ENCODE measurements at regions not wholly inside any gene's neighbourhood (a gene's known extent, or its start where the extent isn't known, plus 50 kb on each side); places are given as distances from the start of the nearest gene placed in this dataset.

DNA sequence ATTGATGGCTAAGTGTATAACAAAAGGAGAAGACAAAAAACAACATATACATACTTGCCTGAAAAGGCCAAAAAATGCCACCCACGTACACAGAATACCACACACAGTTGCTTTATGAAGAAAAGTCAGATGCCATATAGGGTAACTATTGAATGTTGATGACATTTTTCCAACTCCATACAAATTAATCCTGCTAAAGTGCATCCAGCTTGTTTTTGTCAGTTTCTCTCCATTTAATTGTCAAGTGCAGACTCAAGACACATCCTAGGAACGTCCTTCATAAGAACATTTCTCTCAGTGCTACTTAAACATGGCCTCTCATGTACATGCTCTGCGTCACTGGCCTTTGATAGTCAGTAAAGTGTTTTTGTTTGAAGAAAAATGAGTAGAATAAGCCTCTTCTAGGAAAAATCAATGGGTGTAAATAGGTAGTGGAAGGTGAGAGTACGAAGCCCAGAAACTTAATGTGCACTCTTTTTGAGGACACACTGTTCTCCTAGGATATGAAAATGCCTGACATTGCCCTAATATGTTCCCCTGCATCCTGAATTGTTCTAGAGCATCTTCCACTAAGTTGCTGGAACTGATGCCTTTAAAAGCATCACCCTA is 267.4 kb upstream of the ATP11B start:
- Histone ChIP-seq H3K36me3 (ENCODE audit: insufficient read depth, low read length, poor library complexity, severe bottlenecking) (no peaks in the 10 kb centered on the region), H3K4me1 (ENCODE audit: insufficient read depth, low read length, poor library complexity, severe bottlenecking) (no peaks in the 10 kb centered on the region), H3K27ac (ENCODE audit: low read depth, low read length, poor library complexity, severe bottlenecking) (no peak overlapping the region), H3K4me3 (ENCODE audit: low read depth, low read length, poor library complexity, severe bottlenecking) (no peak overlapping the region), H3K9me3 (ENCODE audit: low read depth, low read length, poor library complexity, severe bottlenecking) (no peaks in the 10 kb centered on the region), H3K27me3 (replicated peaks; ENCODE audit: insufficient read depth, low read depth, low read length, poor library complexity) (no peaks in the 10 kb centered on the region)
- intact Hi-C loops (cut with micrococcal nuclease; ENCODE audit: unreplicated experiment): no loop called here
- CTCF ChIA-PET: no interaction called here
- no peak for TF ChIP-seq EZH2 (IDR thresholded peaks at IDR 0.05; ENCODE audit: borderline replicate concordance, low read depth, low read length, poor library complexity, severe bottlenecking)
- TF ChIP-seq, protein P1, sequence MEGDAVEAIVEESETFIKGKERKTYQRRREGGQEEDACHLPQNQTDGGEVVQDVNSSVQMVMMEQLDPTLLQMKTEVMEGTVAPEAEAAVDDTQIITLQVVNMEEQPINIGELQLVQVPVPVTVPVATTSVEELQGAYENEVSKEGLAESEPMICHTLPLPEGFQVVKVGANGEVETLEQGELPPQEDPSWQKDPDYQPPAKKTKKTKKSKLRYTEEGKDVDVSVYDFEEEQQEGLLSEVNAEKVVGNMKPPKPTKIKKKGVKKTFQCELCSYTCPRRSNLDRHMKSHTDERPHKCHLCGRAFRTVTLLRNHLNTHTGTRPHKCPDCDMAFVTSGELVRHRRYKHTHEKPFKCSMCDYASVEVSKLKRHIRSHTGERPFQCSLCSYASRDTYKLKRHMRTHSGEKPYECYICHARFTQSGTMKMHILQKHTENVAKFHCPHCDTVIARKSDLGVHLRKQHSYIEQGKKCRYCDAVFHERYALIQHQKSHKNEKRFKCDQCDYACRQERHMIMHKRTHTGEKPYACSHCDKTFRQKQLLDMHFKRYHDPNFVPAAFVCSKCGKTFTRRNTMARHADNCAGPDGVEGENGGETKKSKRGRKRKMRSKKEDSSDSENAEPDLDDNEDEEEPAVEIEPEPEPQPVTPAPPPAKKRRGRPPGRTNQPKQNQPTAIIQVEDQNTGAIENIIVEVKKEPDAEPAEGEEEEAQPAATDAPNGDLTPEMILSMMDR (conservative IDR thresholded peaks at IDR 0.05; ENCODE audit: low read depth, low read length): no peak
- BruUV-seq (replicated peaks): no TSS peak
- no peak for DNase-seq (ENCODE audit: low spot score)
- POLR2A ChIA-PET (ENCODE audit: low non-redundant PET): no interaction called here

DNA sequence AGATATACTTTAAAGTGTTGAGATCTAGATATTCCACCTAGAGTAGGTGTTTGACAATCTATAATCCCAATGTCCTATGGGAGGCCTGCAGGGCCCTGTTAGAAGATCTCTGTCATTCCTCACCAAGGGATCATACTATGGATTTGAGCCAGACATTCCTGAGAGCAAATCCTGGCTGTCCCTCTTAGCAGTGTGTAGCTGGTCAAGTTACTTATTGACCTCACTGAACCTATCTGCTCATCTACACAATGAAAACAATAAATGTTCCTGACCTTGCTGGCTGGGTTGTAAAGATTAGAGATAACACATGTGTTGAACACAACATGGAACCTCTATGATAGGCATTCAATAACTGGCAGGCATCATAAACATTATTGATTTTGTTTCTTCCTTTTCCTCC is 265.6 kb upstream of the ATP11B start:
- Histone ChIP-seq H3K4me3 (ENCODE audit: low read depth, low read length, poor library complexity, severe bottlenecking) (no peak overlapping the region), H3K4me1 (ENCODE audit: insufficient read depth, low read length, poor library complexity, severe bottlenecking) (no peaks in the 10 kb centered on the region), H3K27ac (ENCODE audit: low read depth, low read length, poor library complexity, severe bottlenecking) (no peak overlapping the region), H3K9me3 (ENCODE audit: low read depth, low read length, poor library complexity, severe bottlenecking) (no peaks in the 10 kb centered on the region), H3K27me3 (replicated peaks; ENCODE audit: insufficient read depth, low read depth, low read length, poor library complexity) (no peaks in the 10 kb centered on the region), H3K36me3 (ENCODE audit: insufficient read depth, low read length, poor library complexity, severe bottlenecking) (no peaks in the 10 kb centered on the region)
- CTCF ChIA-PET: no interaction called here
- intact Hi-C loops (cut with micrococcal nuclease; ENCODE audit: unreplicated experiment): no loop called here
- TF ChIP-seq EZH2 (IDR thresholded peaks at IDR 0.05; ENCODE audit: borderline replicate concordance, low read depth, low read length, poor library complexity, severe bottlenecking): no peak
- TF ChIP-seq, protein P1 (conservative IDR thresholded peaks at IDR 0.05; ENCODE audit: low read depth, low read length): no peak
- no peak for DNase-seq (ENCODE audit: low spot score)
- POLR2A ChIA-PET (ENCODE audit: low non-redundant PET): no interaction called here
- BruUV-seq (replicated peaks): no TSS peak

DNA sequence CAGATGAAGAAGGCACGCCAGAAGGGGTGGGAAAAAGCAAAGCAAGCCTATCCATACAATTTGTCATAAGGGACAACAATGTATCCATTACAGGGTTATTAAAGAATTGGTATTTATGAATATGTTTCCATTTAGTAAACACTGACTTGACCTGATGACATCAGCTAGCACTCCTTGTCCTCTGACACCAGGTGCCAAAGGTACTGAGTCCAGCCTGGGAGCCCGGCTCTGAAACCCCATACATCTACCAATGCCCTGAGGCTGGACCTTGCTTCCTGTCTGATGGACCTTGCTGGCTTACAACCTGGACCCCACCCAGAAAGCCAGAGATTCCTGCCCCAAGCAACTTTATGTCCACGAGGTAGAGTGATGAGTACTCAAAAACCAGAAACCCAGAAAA is 263.0 kb upstream of the ATP11B start:
- H3K27ac ChIP-seq (ENCODE audit: low read depth, low read length, poor library complexity, severe bottlenecking): no peak overlapping the region
- no peaks in the 10 kb centered on the region for H3K4me1 ChIP-seq (ENCODE audit: insufficient read depth, low read length, poor library complexity, severe bottlenecking)
- no peak overlapping the region for H3K4me3 ChIP-seq (ENCODE audit: low read depth, low read length, poor library complexity, severe bottlenecking)
- TF ChIP-seq EZH2 (IDR thresholded peaks at IDR 0.05; ENCODE audit: borderline replicate concordance, low read depth, low read length, poor library complexity, severe bottlenecking): no peak
- TF ChIP-seq, protein P1 (conservative IDR thresholded peaks at IDR 0.05; ENCODE audit: low read depth, low read length): no peak
- no peaks in the 10 kb centered on the region for H3K9me3 ChIP-seq (ENCODE audit: low read depth, low read length, poor library complexity, severe bottlenecking)
- intact Hi-C loops (cut with micrococcal nuclease; ENCODE audit: unreplicated experiment): no loop called here
- POLR2A ChIA-PET (ENCODE audit: low non-redundant PET): no interaction called here
- no TSS peak for BruUV-seq (replicated peaks)
- H3K27me3 ChIP-seq (replicated peaks; ENCODE audit: insufficient read depth, low read depth, low read length, poor library complexity): no peaks in the 10 kb centered on the region
- CTCF ChIA-PET: no interaction called here
- no peaks in the 10 kb centered on the region for H3K36me3 ChIP-seq (ENCODE audit: insufficient read depth, low read length, poor library complexity, severe bottlenecking)
- no peak for DNase-seq (ENCODE audit: low spot score)
